DND-41 (cell line): ENCODE measurements at regions not wholly inside any gene's neighbourhood (a gene's known extent, or its start where the extent isn't known, plus 50 kb on each side); places are given as distances from the start of the nearest gene placed in this dataset.

Experiments used
- ATAC-seq: fragments of 200-7000 bp; cut with Tn5 transposase; 3 replicates; pipeline ENCODE4 v1.9.1; 2021; ENCODE audit warnings: low read depth; ENCODE audit not compliant: insufficient read depth
- DNase-seq: peaks from one replicate; pipeline ENCODE4 v3.0.0-alpha.2; 2020
- H2AFZ ChIP-seq: 2 replicates; pipeline ENCODE4 v1.6.0; 2012; ENCODE audit warnings: low read depth, low read length
- H3K27ac ChIP-seq: 2 replicates; pipeline ENCODE4 v1.5.1; 2012; ENCODE audit warnings: low read length, inconsistent platforms
- H3K27me3 ChIP-seq: fragments of 200-600 bp; sonication (generic); 2 replicates; pipeline ENCODE4 v1.6.0; 2012; ENCODE audit warnings: low read length, mild to moderate bottlenecking, inconsistent platforms; ENCODE audit not compliant: insufficient read depth, poor library complexity
- H3K36me3 ChIP-seq: 2 replicates; pipeline ENCODE4 v1.5.1; 2012; ENCODE audit warnings: low read length, inconsistent platforms; ENCODE audit not compliant: insufficient read depth
- H3K4me1 ChIP-seq: 2 replicates; pipeline ENCODE4 v1.5.1; 2012; ENCODE audit warnings: mild to moderate bottlenecking, low read length; ENCODE audit not compliant: insufficient read depth
- H3K4me2 ChIP-seq: 2 replicates; pipeline ENCODE4 v1.6.0; 2012; ENCODE audit warnings: mild to moderate bottlenecking, moderate library complexity, low read length, inconsistent platforms; ENCODE audit not compliant: insufficient read depth
- H3K4me3 ChIP-seq, 2 experiments: fragments of 200-600 bp in 1 of 2; shearing (Covaris generic) in 1 of 2; 2 replicates each; pipeline ENCODE4 v1.5.1; 2012 to 2016; ENCODE audit warnings: inconsistent platforms in 2 of 2, low read length in 2 of 2, mild to moderate bottlenecking in 2 of 2, low read depth in 1 of 2, moderate library complexity in 1 of 2
- H3K79me2 ChIP-seq: 2 replicates; pipeline ENCODE4 v1.6.0; 2012; ENCODE audit warnings: low read length, inconsistent platforms; ENCODE audit not compliant: insufficient read depth
- H3K9ac ChIP-seq: 2 replicates; pipeline ENCODE4 v1.6.0; 2012; ENCODE audit warnings: low read depth, mild to moderate bottlenecking, inconsistent platforms, low read length, moderate library complexity
- H3K9me3 ChIP-seq: 2 replicates; pipeline ENCODE4 v1.5.1; 2012; ENCODE audit warnings: low read length, moderate library complexity, mild to moderate bottlenecking, inconsistent platforms; ENCODE audit not compliant: insufficient read depth, severe bottlenecking
- H4K20me1 ChIP-seq: 2 replicates; pipeline ENCODE4 v1.6.0; 2012; ENCODE audit warnings: low read length; ENCODE audit not compliant: insufficient read depth
- CTCF ChIP-seq: IDR thresholded peaks from 2 replicates; pipeline ENCODE4 v1.5.1; 2012; ENCODE audit warnings: borderline replicate concordance, low read length, moderate library complexity, mild to moderate bottlenecking; ENCODE audit not compliant: poor library complexity, severe bottlenecking; ENCODE audit errors: extremely low read depth
- EZH2 ChIP-seq: IDR thresholded peaks from 3 replicates; pipeline ENCODE4 v1.6.1; 2012; ENCODE audit warnings: borderline replicate concordance, low read depth, mild to moderate bottlenecking, moderate library complexity, low read length, inconsistent platforms; ENCODE audit not compliant: severe bottlenecking

GRCh38 chr18:45409971-45410370 is 205.3 kb upstream of the SLC14A2 start:
- no peak for ATAC-seq

GRCh38 chr18:45412577-45412976 is 202.7 kb upstream of the SLC14A2 start:
- H3K27ac ChIP-seq, result no peak overlapping the region
- TF ChIP-seq CTCF (no peak), EZH2 (no peak)
- ATAC-seq (no peak), DNase-seq (no peak)
- no peaks in the 10 kb centered on the region for H3K36me3 ChIP-seq
- H2AFZ ChIP-seq, result no peak overlapping the region
- no peaks in the 10 kb centered on the region for H3K79me2 ChIP-seq
- no peaks in the 10 kb centered on the region for H4K20me1 ChIP-seq
- H3K4me1 ChIP-seq, result no peaks in the 10 kb centered on the region
- peaks cover 3% of the 10 kb centered on the region for H3K27me3 ChIP-seq
- H3K9me3 ChIP-seq, result no peaks in the 10 kb centered on the region
- no peak overlapping the region for H3K9ac ChIP-seq
- H3K4me3 ChIP-seq, result no peak overlapping the region
- H3K4me2 ChIP-seq, result no peak overlapping the region

More at GRCh38 chr18:45409971-45410370, 205.3 kb upstream of the SLC14A2 start:
- H3K9me3 ChIP-seq, result no peaks in the 10 kb centered on the region
- H2AFZ ChIP-seq, result no peak overlapping the region
- TF ChIP-seq EZH2, result no peak
- TF ChIP-seq CTCF, result no peak
- no peak overlapping the region for H3K4me2 ChIP-seq
- no peak overlapping the region for H3K9ac ChIP-seq
- H3K36me3 ChIP-seq, result no peaks in the 10 kb centered on the region
- peaks cover 3% of the 10 kb centered on the region for H3K27me3 ChIP-seq
- H3K4me1 ChIP-seq, result no peaks in the 10 kb centered on the region
- no peaks in the 10 kb centered on the region for H3K79me2 ChIP-seq
- no peak overlapping the region for H3K27ac ChIP-seq
- no peak for DNase-seq
- no peaks in the 10 kb centered on the region for H4K20me1 ChIP-seq
- H3K4me3 ChIP-seq, result no peak overlapping the region

GRCh38 chr18:45413180-45413836 is 202.0 kb upstream of the SLC14A2 start:
- no peak for DNase-seq
- Histone ChIP-seq H3K4me3 (no peak overlapping the region), H3K9me3 (no peaks in the 10 kb centered on the region), H3K9ac (no peak overlapping the region), H3K36me3 (no peaks in the 10 kb centered on the region), H4K20me1 (no peaks in the 10 kb centered on the region), H3K27ac (no peak overlapping the region), H3K4me2 (no peak overlapping the region), H3K27me3 (peaks cover 3% of the 10 kb centered on the region), H2AFZ (no peak overlapping the region), H3K4me1 (no peaks in the 10 kb centered on the region), H3K79me2 (no peaks in the 10 kb centered on the region)
- TF ChIP-seq EZH2, result no peak
- no peak for TF ChIP-seq CTCF
- no peak for ATAC-seq

- Histone ChIP-seq H4K20me1 (no peaks in the 10 kb centered on the region), H3K4me3 (no peak overlapping the region), H3K9ac (no peak overlapping the region), H3K4me2 (no peak overlapping the region), H3K27me3 (peaks cover 3% of the 10 kb centered on the region), H3K27ac (no peak overlapping the region), H3K79me2 (no peaks in the 10 kb centered on the region), H3K9me3 (no peaks in the 10 kb centered on the region), H2AFZ (no peak overlapping the region), H3K4me1 (no peaks in the 10 kb centered on the region), H3K36me3 (no peaks in the 10 kb centered on the region)
- TF ChIP-seq EZH2, result no peak
- TF ChIP-seq CTCF, result no peak
- ATAC-seq (no peak), DNase-seq (no peak)
Observed at GRCh38 chr18:45415614-45416013, 199.7 kb upstream of the SLC14A2 start.
